Prostate gland (tissue), 2 donors: ENCODE measurements at regions not wholly inside any gene's neighbourhood (a gene's known extent, or its start where the extent isn't known, plus 50 kb on each side); places are given as distances from the start of the nearest gene placed in this dataset.

ENCODE experiments used
- DNase-seq: peaks from one replicate; pipeline ENCODE4 v3.0.0-alpha.2; 2019; ENCODE audit warnings: low spot score
- H3K27ac ChIP-seq, 2 donors: fragments of 200-600 bp; sonication (generic); 2 replicates each; pipeline ENCODE4 v1.5.1; 2017 to 2019
- H3K27me3 ChIP-seq: fragments of 200-600 bp; sonication (generic); replicated peaks from 2 replicates; pipeline ENCODE4 v1.5.1; 2019; ENCODE audit not compliant: insufficient read depth
- H3K36me3 ChIP-seq, 2 donors: fragments of 200-600 bp; sonication (generic); 1 replicate in 1 of 2; 2 replicates in 1 of 2; pipeline versions ENCODE4 v1.5.1 to v1.8.1; 2017 to 2019
- H3K4me1 ChIP-seq: fragments of 200-600 bp; sonication (generic); replicated peaks from 2 replicates; pipeline ENCODE4 v1.5.1; 2019
- H3K4me3 ChIP-seq, 2 donors: fragments of 200-600 bp; sonication (generic); 2 replicates each; pipeline ENCODE4 v1.5.1; 2017 to 2019
- H3K9me3 ChIP-seq: fragments of 200-600 bp; sonication (generic); 2 replicates; pipeline ENCODE4 v1.5.1; 2017
- POLR2A ChIP-seq: fragments of 450-650 bp; IDR thresholded peaks from one replicate; pipeline ENCODE4 v1.6.1; 2016; ENCODE audit warnings: antibody characterized with exemption, mild to moderate bottlenecking
- POLR2AphosphoS5 ChIP-seq: sonication (generic); formaldehyde crosslinking; IDR thresholded peaks from one replicate; pipeline ENCODE4 v1.6.1; 2017; ENCODE audit warnings: antibody characterized with exemption
- WGBS: methylation state at CpG from one replicate; pipeline ENCODE4 v1.1.5; 2018; 5-methylcytosine and 5-hydroxymethylcytosine counted together
- intact Hi-C: fragments of 100-400 bp; cut with DNase I; formaldehyde crosslinking; loops from one replicate; pipeline ENCODE4 v1.14.2; 2022
- TF ChIP-seq, protein P1 (sequence below), 4 experiments: fragments of 200-600 bp in 2 of 4; fragments of 450-650 bp in 2 of 4; sonication (generic) in 2 of 4; IDR thresholded peaks; 1 replicate in 3 of 4; 2 replicates in 1 of 4; pipeline ENCODE4 v1.5.1; 2016 to 2019; ENCODE audit warnings: antibody characterized with exemption in 4 of 4, mild to moderate bottlenecking in 2 of 4, moderate library complexity in 2 of 4

DNA sequence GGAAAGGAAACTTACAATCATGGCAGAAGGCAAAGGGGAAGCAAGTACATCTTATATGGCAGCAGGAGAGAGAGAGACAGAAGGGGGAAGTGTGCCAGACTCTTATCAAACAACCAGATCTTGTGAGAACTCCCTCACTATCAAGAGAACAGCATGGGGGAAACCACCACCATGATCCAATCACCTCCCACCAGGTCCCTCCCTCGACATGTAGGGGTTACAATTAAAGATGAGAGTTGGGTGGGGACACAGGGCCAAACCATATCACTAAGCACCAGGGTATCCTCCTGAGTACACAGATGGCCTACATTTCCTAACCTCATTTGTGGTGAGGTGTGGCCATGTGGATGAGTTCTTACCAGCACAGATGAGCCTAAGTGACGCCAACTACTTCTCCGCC lies 348.6 kb upstream of the ZFHX3 start:
- H3K27me3 ChIP-seq = no peaks in the 10 kb centered on the region
- H3K4me3 ChIP-seq = no peak overlapping the region
- no peak for DNase-seq
- intact Hi-C loops = no loop called here
- TF ChIP-seq POLR2AphosphoS5 (no peak), POLR2A (no peak)
- TF ChIP-seq, protein P1, sequence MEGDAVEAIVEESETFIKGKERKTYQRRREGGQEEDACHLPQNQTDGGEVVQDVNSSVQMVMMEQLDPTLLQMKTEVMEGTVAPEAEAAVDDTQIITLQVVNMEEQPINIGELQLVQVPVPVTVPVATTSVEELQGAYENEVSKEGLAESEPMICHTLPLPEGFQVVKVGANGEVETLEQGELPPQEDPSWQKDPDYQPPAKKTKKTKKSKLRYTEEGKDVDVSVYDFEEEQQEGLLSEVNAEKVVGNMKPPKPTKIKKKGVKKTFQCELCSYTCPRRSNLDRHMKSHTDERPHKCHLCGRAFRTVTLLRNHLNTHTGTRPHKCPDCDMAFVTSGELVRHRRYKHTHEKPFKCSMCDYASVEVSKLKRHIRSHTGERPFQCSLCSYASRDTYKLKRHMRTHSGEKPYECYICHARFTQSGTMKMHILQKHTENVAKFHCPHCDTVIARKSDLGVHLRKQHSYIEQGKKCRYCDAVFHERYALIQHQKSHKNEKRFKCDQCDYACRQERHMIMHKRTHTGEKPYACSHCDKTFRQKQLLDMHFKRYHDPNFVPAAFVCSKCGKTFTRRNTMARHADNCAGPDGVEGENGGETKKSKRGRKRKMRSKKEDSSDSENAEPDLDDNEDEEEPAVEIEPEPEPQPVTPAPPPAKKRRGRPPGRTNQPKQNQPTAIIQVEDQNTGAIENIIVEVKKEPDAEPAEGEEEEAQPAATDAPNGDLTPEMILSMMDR (IDR thresholded peaks at IDR 0.05) = no peak
- H3K36me3 ChIP-seq = no peaks in the 10 kb centered on the region
- H3K27ac ChIP-seq = no peak overlapping the region
- WGBS = 83% methylated on average over 3 of the region's 3 CpGs
- no peaks in the 10 kb centered on the region for H3K4me1 ChIP-seq
- H3K9me3 ChIP-seq = no peaks in the 10 kb centered on the region

- Histone ChIP-seq H3K4me1 (no peaks in the 10 kb centered on the region), H3K27ac (no peak overlapping the region), H3K27me3 (no peaks in the 10 kb centered on the region), H3K4me3 (no peak overlapping the region), H3K9me3 (no peaks in the 10 kb centered on the region), H3K36me3 (no peaks in the 10 kb centered on the region)
- TF ChIP-seq POLR2AphosphoS5 (no peak), POLR2A (no peak)
- TF ChIP-seq, protein P1 (IDR thresholded peaks at IDR 0.05) = no peak
- intact Hi-C loops = no loop called here
- DNase-seq = no peak
- 94% methylated on average over 6 of the region's 6 CpGs for WGBS
Observed at GRCh38 chr16:73390936-73391335, 343.0 kb upstream of the ZFHX3 start.

- H3K36me3 ChIP-seq = no peaks in the 10 kb centered on the region
- TF ChIP-seq, protein P1 (IDR thresholded peaks at IDR 0.05) = no peak
- no peak for TF ChIP-seq POLR2A
- TF ChIP-seq POLR2AphosphoS5 = no peak
- 97% methylated on average over 5 of the region's 5 CpGs for WGBS
- H3K27me3 ChIP-seq = no peaks in the 10 kb centered on the region
- no peaks in the 10 kb centered on the region for H3K9me3 ChIP-seq
- no peaks in the 10 kb centered on the region for H3K4me1 ChIP-seq
- no peak overlapping the region for H3K4me3 ChIP-seq
- intact Hi-C loops = no loop called here
- no peak overlapping the region for H3K27ac ChIP-seq
- DNase-seq = no peak
Observed at GRCh38 chr16:73390491-73390890, 342.6 kb upstream of the ZFHX3 start.

- intact Hi-C loops = no loop called here
- H3K27ac ChIP-seq = no peak overlapping the region
- H3K36me3 ChIP-seq = no peaks in the 10 kb centered on the region
- TF ChIP-seq, protein P1 (IDR thresholded peaks at IDR 0.05) = peak in 1 of 4 experiments; percentile 19
- TF ChIP-seq POLR2A = no peak
- TF ChIP-seq POLR2AphosphoS5 = peak; percentile 89
- WGBS = 47% methylated on average over 6 of the region's 6 CpGs
- no peak overlapping the region for H3K4me3 ChIP-seq
- peak; percentile 43 for DNase-seq
- H3K4me1 ChIP-seq = no peaks in the 10 kb centered on the region
- no peaks in the 10 kb centered on the region for H3K9me3 ChIP-seq
- no peaks in the 10 kb centered on the region for H3K27me3 ChIP-seq
Observed at GRCh38 chr16:73389085-73389484, 341.2 kb upstream of the ZFHX3 start.

- Histone ChIP-seq H3K4me3 (no peak overlapping the region), H3K4me1 (no peaks in the 10 kb centered on the region), H3K27ac (no peak overlapping the region), H3K36me3 (no peaks in the 10 kb centered on the region), H3K27me3 (no peaks in the 10 kb centered on the region), H3K9me3 (no peaks in the 10 kb centered on the region)
- intact Hi-C loops = no loop called here
- no peak for DNase-seq
- TF ChIP-seq POLR2A (no peak), POLR2AphosphoS5 (no peak)
- TF ChIP-seq, protein P1 (IDR thresholded peaks at IDR 0.05) = no peak
- WGBS = 89% methylated on average over 3 of the region's 3 CpGs
Observed at GRCh38 chr16:73387979-73388378, 340.1 kb upstream of the ZFHX3 start.
